ENCODE measurements at regions not wholly inside any gene's neighbourhood (a gene's known extent, or its start where the extent isn't known, plus 50 kb on each side); places are given as distances from the start of the nearest gene placed in this dataset.
A peak's percentile ranks its signal among the peaks of the same experiment; 100 is the strongest.

- no peak for ATAC-seq (replicated peaks)
Observed at GRCh38 chr10:78585952-78586351, 482.8 kb upstream of the ZMIZ1 start.

GRCh38 chr10:78588194-78588811, 480.5 kb upstream of the ZMIZ1 start:
- Mint-ChIP-seq H3K27me3 (peaks cover 9 to 18% of the 10 kb centered on the region in 2 donors), H3K4me3 (no peak overlapping the region), H3K27ac (no peak overlapping the region), H3K36me3 (no peaks in the 10 kb centered on the region), H3K4me1 (no peaks in the 10 kb centered on the region), H3K9me3 (no peaks in the 10 kb centered on the region)
- no peak for DNase-seq
- no peak for ATAC-seq (replicated peaks)

More at GRCh38 chr10:78585952-78586351, 482.8 kb upstream of the ZMIZ1 start:
- H3K27ac Mint-ChIP-seq: no peak overlapping the region
- no peaks in the 10 kb centered on the region for H3K4me1 Mint-ChIP-seq
- no peak overlapping the region for H3K4me3 Mint-ChIP-seq
- DNase-seq: no peak
- H3K27me3 Mint-ChIP-seq: peaks cover 11 to 13% of the 10 kb centered on the region in 2 donors
- no peaks in the 10 kb centered on the region for H3K9me3 Mint-ChIP-seq
- H3K36me3 Mint-ChIP-seq: no peaks in the 10 kb centered on the region

GRCh38 chr10:78589687-78590086, 479.1 kb upstream of the ZMIZ1 start:
- H3K36me3 Mint-ChIP-seq: no peaks in the 10 kb centered on the region
- DNase-seq (no peak), ATAC-seq (replicated peaks) (no peak)
- H3K27ac Mint-ChIP-seq: no peak overlapping the region
- no peak overlapping the region for H3K4me3 Mint-ChIP-seq
- peaks cover 9 to 11% of the 10 kb centered on the region in 2 donors for H3K27me3 Mint-ChIP-seq
- no peaks in the 10 kb centered on the region for H3K4me1 Mint-ChIP-seq
- no peaks in the 10 kb centered on the region for H3K9me3 Mint-ChIP-seq

- ATAC-seq (replicated peaks): no peak
- no peaks in the 10 kb centered on the region for H3K9me3 Mint-ChIP-seq
- no peaks in the 10 kb centered on the region for H3K36me3 Mint-ChIP-seq
- DNase-seq: no peak
- H3K4me1 Mint-ChIP-seq: no peaks in the 10 kb centered on the region
- H3K4me3 Mint-ChIP-seq: no peak overlapping the region
- H3K27ac Mint-ChIP-seq: no peak overlapping the region
- H3K27me3 Mint-ChIP-seq: peaks cover 9 to 18% of the 10 kb centered on the region in 2 donors
Observed at GRCh38 chr10:78591066-78591465, 477.7 kb upstream of the ZMIZ1 start.

GRCh38 chr10:78594559-78595268, 474.1 kb upstream of the ZMIZ1 start:
- Mint-ChIP-seq H3K4me3 (no peak overlapping the region), H3K27ac (no peak overlapping the region), H3K27me3 (peaks cover 20 to 27% of the 10 kb centered on the region in 2 donors), H3K36me3 (no peaks in the 10 kb centered on the region), H3K9me3 (no peaks in the 10 kb centered on the region), H3K4me1 (no peaks in the 10 kb centered on the region)
- ATAC-seq (replicated peaks) (no peak), DNase-seq (no peak)

GRCh38 chr10:78595269-78595619, 473.5 kb upstream of the ZMIZ1 start:
- ATAC-seq (replicated peaks): no peak
- Mint-ChIP-seq H3K27me3 (peaks cover 20 to 30% of the 10 kb centered on the region in 2 donors), H3K4me3 (no peak overlapping the region), H3K4me1 (no peaks in the 10 kb centered on the region), H3K9me3 (no peaks in the 10 kb centered on the region), H3K36me3 (no peaks in the 10 kb centered on the region), H3K27ac (no peak overlapping the region)
- DNase-seq: no peak

- Mint-ChIP-seq H3K9me3 (no peaks in the 10 kb centered on the region), H3K27ac (no peak overlapping the region), H3K27me3 (peaks cover 23 to 37% of the 10 kb centered on the region in 2 donors), H3K4me1 (no peaks in the 10 kb centered on the region), H3K4me3 (no peak overlapping the region), H3K36me3 (no peaks in the 10 kb centered on the region)
- ATAC-seq (replicated peaks): no peak
- no peak for DNase-seq
Observed at GRCh38 chr10:78596556-78596955, 472.2 kb upstream of the ZMIZ1 start.

- H3K4me3 Mint-ChIP-seq: no peak overlapping the region
- no peaks in the 10 kb centered on the region for H3K9me3 Mint-ChIP-seq
- no peak for DNase-seq
- no peak for ATAC-seq (replicated peaks)
- no peak overlapping the region for H3K27ac Mint-ChIP-seq
- no peaks in the 10 kb centered on the region for H3K4me1 Mint-ChIP-seq
- H3K36me3 Mint-ChIP-seq: no peaks in the 10 kb centered on the region
- peaks cover 23 to 36% of the 10 kb centered on the region in 2 donors for H3K27me3 Mint-ChIP-seq
Observed at GRCh38 chr10:78597796-78598555, 470.8 kb upstream of the ZMIZ1 start.

GRCh38 chr10:78599122-78599853, 469.5 kb upstream of the ZMIZ1 start:
- H3K27me3 Mint-ChIP-seq: peaks cover 18 to 43% of the 10 kb centered on the region in 2 donors
- H3K36me3 Mint-ChIP-seq: no peaks in the 10 kb centered on the region
- peak; percentile 47 to 49 for ATAC-seq (replicated peaks)
- no peak overlapping the region for H3K4me3 Mint-ChIP-seq
- no peak overlapping the region for H3K27ac Mint-ChIP-seq
- no peaks in the 10 kb centered on the region for H3K9me3 Mint-ChIP-seq
- no peaks in the 10 kb centered on the region for H3K4me1 Mint-ChIP-seq
- DNase-seq: no peak

- H3K9me3 Mint-ChIP-seq: no peaks in the 10 kb centered on the region
Observed at GRCh38 chr10:78600121-78600665, 468.6 kb upstream of the ZMIZ1 start.

GRCh38 chr10:78600740-78601139, 468.0 kb upstream of the ZMIZ1 start:
- Mint-ChIP-seq H3K4me3 (no peak overlapping the region), H3K36me3 (no peaks in the 10 kb centered on the region), H3K4me1 (no peaks in the 10 kb centered on the region), H3K9me3 (no peaks in the 10 kb centered on the region), H3K27ac (no peak overlapping the region), H3K27me3 (peaks cover 18 to 39% of the 10 kb centered on the region in 2 donors)
- DNase-seq (no peak), ATAC-seq (replicated peaks) (no peak)

More at GRCh38 chr10:78600121-78600665, 468.6 kb upstream of the ZMIZ1 start:
- Mint-ChIP-seq H3K27ac (no peak overlapping the region), H3K4me3 (no peak overlapping the region), H3K4me1 (no peaks in the 10 kb centered on the region), H3K36me3 (no peaks in the 10 kb centered on the region), H3K27me3 (peaks cover 18 to 43% of the 10 kb centered on the region in 2 donors)
- ATAC-seq (replicated peaks) (no peak), DNase-seq (no peak)

- H3K4me1 Mint-ChIP-seq: no peaks in the 10 kb centered on the region
- no peak overlapping the region for H3K27ac Mint-ChIP-seq
- H3K9me3 Mint-ChIP-seq: peaks cover 0 to 2% of the 10 kb centered on the region in 2 donors
- no peaks in the 10 kb centered on the region for H3K36me3 Mint-ChIP-seq
- no peak overlapping the region for H3K4me3 Mint-ChIP-seq
- ATAC-seq (replicated peaks) (no peak), DNase-seq (no peak)
- H3K27me3 Mint-ChIP-seq: peaks cover 18 to 33% of the 10 kb centered on the region in 2 donors
Observed at GRCh38 chr10:78602201-78602932, 466.4 kb upstream of the ZMIZ1 start.

- no peaks in the 10 kb centered on the region for H3K36me3 Mint-ChIP-seq
- no peak overlapping the region for H3K4me3 Mint-ChIP-seq
- DNase-seq (no peak), ATAC-seq (replicated peaks) (no peak)
- H3K9me3 Mint-ChIP-seq: peaks cover 2 to 5% of the 10 kb centered on the region in 2 donors
- H3K4me1 Mint-ChIP-seq: no peaks in the 10 kb centered on the region
- peaks cover 7 to 22% of the 10 kb centered on the region in 2 donors for H3K27me3 Mint-ChIP-seq
- H3K27ac Mint-ChIP-seq: no peak overlapping the region
Observed at GRCh38 chr10:78604286-78604685, 464.5 kb upstream of the ZMIZ1 start.
